ENCODE measurements at regions not wholly inside any gene's neighbourhood (a gene's known extent, or its start where the extent isn't known, plus 50 kb on each side); places are given as distances from the start of the nearest gene placed in this dataset.

- TF ChIP-seq CTCF (optimal IDR thresholded peaks at IDR 0.05 in 1 of 3, IDR thresholded peaks at IDR 0.05 in 1 of 3, conservative IDR thresholded peaks at IDR 0.05 in 1 of 3; ENCODE audit: extremely low read depth in 1 of 3, insufficient read depth in 2 of 3, low read length in 3 of 3) (no peak), EZH2 (IDR thresholded peaks at IDR 0.05; ENCODE audit: low read length) (no peak)
Measured at GRCh38 chr5:152905286-152905685, 500.2 kb upstream of the NMUR2 start.
